IMR-90 (cell line): ENCODE measurements at regions not wholly inside any gene's neighbourhood (a gene's known extent, or its start where the extent isn't known, plus 50 kb on each side); places are given as distances from the start of the nearest gene placed in this dataset.

Experiments used
- ATAC-seq: fragments of 200-7000 bp; cut with Tn5 transposase; 2 replicates; pipeline ENCODE4 v1.9.1; 2020; ENCODE audit warnings: low read depth, mild to moderate bottlenecking, moderate library complexity
- BruUV-seq: library from RNA; stranded (reverse); fragments of 400-500 nt; replicated peaks from 2 replicates; lab custom pipeline; 2021; lab: Mats Ljungman, UMichigan
- CTCF ChIA-PET: fragments of 300-600 bp; formaldehyde crosslinking; extraction: SDS; loops from one replicate; lab custom pipeline; 2021; ENCODE audit warnings: antibody characterized with exemption; lab: Yijun Ruan, JAX
- POLR2A ChIA-PET: fragments of 300-600 bp; sonication (Branson Sonifier 250); formaldehyde crosslinking; loops from one replicate; lab custom pipeline; 2022; ENCODE audit warnings: antibody characterized with exemption; ENCODE audit not compliant: unreplicated experiment; lab: Charles Lee
- DNase-seq: peaks from one replicate; pipeline ENCODE4 v3.0.0; 2013
- H2AFZ ChIP-seq: replicated peaks from 2 replicates; pipeline ENCODE3; 2013; ENCODE audit warnings: low read length, mild to moderate bottlenecking; ENCODE audit not compliant: poor library complexity
- H2AK5ac ChIP-seq: 2 replicates; pipeline ENCODE4 v1.6.1; 2013; ENCODE audit warnings: low read depth, low read length, inconsistent platforms
- H2AK9ac ChIP-seq: replicated peaks from 2 replicates; pipeline ENCODE3; 2013; ENCODE audit warnings: mild to moderate bottlenecking, low read depth, low read length, moderate library complexity; ENCODE audit not compliant: poor library complexity
- H2BK120ac ChIP-seq: 2 replicates; pipeline ENCODE4 v1.6.1; 2013; ENCODE audit warnings: low read depth, low read length, inconsistent platforms
- H2BK15ac ChIP-seq: 3 replicates; pipeline ENCODE4 v1.6.1; 2013; ENCODE audit warnings: low read depth, low read length, inconsistent platforms
- H2BK20ac ChIP-seq: 2 replicates; pipeline ENCODE4 v1.6.1; 2013; ENCODE audit warnings: low read depth, mild to moderate bottlenecking, inconsistent platforms, low read length, moderate library complexity
- H2BK5ac ChIP-seq: 2 replicates; pipeline ENCODE4 v1.6.1; 2013; ENCODE audit warnings: mild to moderate bottlenecking, low read depth, low read length, inconsistent platforms; ENCODE audit not compliant: poor library complexity, severe bottlenecking
- H3K14ac ChIP-seq: replicated peaks from 2 replicates; pipeline ENCODE4 v1.6.1; 2013; ENCODE audit warnings: low read depth, low read length, inconsistent platforms
- H3K18ac ChIP-seq: 2 replicates; pipeline ENCODE4 v1.6.1; 2013; ENCODE audit warnings: low read depth, low read length, control low read depth
- H3K23ac ChIP-seq: 2 replicates; pipeline ENCODE4 v1.6.1; 2013; ENCODE audit warnings: low read depth, low read length, inconsistent platforms
- H3K27ac ChIP-seq: 2 replicates; pipeline ENCODE4 v1.5.1; 2013; ENCODE audit warnings: mild to moderate bottlenecking, control low read depth, low read length; ENCODE audit not compliant: insufficient read depth
- H3K27me3 ChIP-seq: 2 replicates; pipeline ENCODE4 v1.6.1; 2013; ENCODE audit warnings: low read length; ENCODE audit not compliant: control insufficient read depth, insufficient read depth
- H3K36me3 ChIP-seq: 2 replicates; pipeline ENCODE4 v1.6.1; 2013; ENCODE audit warnings: low read length, mixed read lengths; ENCODE audit not compliant: control insufficient read depth, insufficient read depth
- H3K4ac ChIP-seq: 2 replicates; pipeline ENCODE4 v1.6.1; 2013; ENCODE audit warnings: low read depth, low read length, inconsistent platforms
- H3K4me1 ChIP-seq: 2 replicates; pipeline ENCODE4 v1.6.1; 2013; ENCODE audit warnings: low read length, mixed read lengths; ENCODE audit not compliant: control insufficient read depth, insufficient read depth
- H3K4me2 ChIP-seq: 2 replicates; pipeline ENCODE4 v1.6.1; 2013; ENCODE audit warnings: low read depth, mild to moderate bottlenecking, control low read depth, low read length, moderate library complexity
- H3K4me3 ChIP-seq: 2 replicates; pipeline ENCODE4 v1.5.1; 2013; ENCODE audit warnings: low read depth, mild to moderate bottlenecking, control low read depth, low read length, moderate library complexity; ENCODE audit not compliant: insufficient read depth
- H3K56ac ChIP-seq: 2 replicates; pipeline ENCODE4 v1.6.1; 2013; ENCODE audit warnings: low read length, inconsistent platforms; ENCODE audit not compliant: insufficient read depth; ENCODE audit errors: extremely low read depth
- H3K79me1 ChIP-seq, 2 experiments: 2 replicates each; pipeline ENCODE4 v1.6.1; 2013; ENCODE audit warnings: low read length in 2 of 2, inconsistent platforms in 1 of 2, low read depth in 1 of 2
- H3K9ac ChIP-seq: 2 replicates; pipeline ENCODE4 v1.6.1; 2013; ENCODE audit warnings: low read depth, low read length, control low read depth
- H3K9me1 ChIP-seq: 2 replicates; pipeline ENCODE4 v1.6.1; 2013; ENCODE audit warnings: low read length, inconsistent platforms; ENCODE audit not compliant: insufficient read depth
- H3K9me3 ChIP-seq: 2 replicates; pipeline ENCODE4 v1.6.1; 2013; ENCODE audit warnings: low read length; ENCODE audit not compliant: control insufficient read depth, insufficient read depth
- H4K20me1 ChIP-seq: 2 replicates; pipeline ENCODE4 v1.6.1; 2013; ENCODE audit warnings: low read length, inconsistent platforms; ENCODE audit not compliant: insufficient read depth
- H4K5ac ChIP-seq: 2 replicates; pipeline ENCODE4 v1.6.1; 2013; ENCODE audit warnings: mild to moderate bottlenecking, low read depth, low read length, control low read depth
- H4K8ac ChIP-seq, 2 experiments: 2 replicates each; pipeline ENCODE4 v1.6.1; 2013; ENCODE audit warnings: low read depth in 2 of 2, low read length in 2 of 2, control low read depth in 1 of 2, inconsistent platforms in 1 of 2
- H4K91ac ChIP-seq: 2 replicates; pipeline ENCODE4 v1.6.1; 2013; ENCODE audit warnings: low read depth, low read length, inconsistent platforms; ENCODE audit not compliant: insufficient read depth
- BHLHE40 ChIP-seq: fragments of 150-350 bp; IDR thresholded peaks from 2 replicates; pipeline ENCODE4 v1.6.1; 2016; ENCODE audit warnings: mild to moderate bottlenecking, low read depth, low read length
- WGBS, 2 experiments: methylation state at CpG; one replicate each; pipeline versions ENCODE4 v1.1.5 to v1.1.7; 2013; ENCODE audit warnings: missing lambda C conversion rate in 2 of 2; ENCODE audit not compliant: insufficient read length in 1 of 2; ENCODE audit errors: extremely low coverage in 2 of 2; 5-methylcytosine and 5-hydroxymethylcytosine counted together
- dilution Hi-C: fragments of 300-500 bp; cut with HindIII; formaldehyde crosslinking; loops from one replicate; pipeline ENCODE4 v1.14.3; 2018; ENCODE audit warnings: low sequenced_read_pairs; ENCODE audit not compliant: unreplicated experiment
- in situ Hi-C: fragments of 300-500 bp; cut with MboI; formaldehyde crosslinking; loops from 3 replicates; pipeline ENCODE4 v1.14.3; 2019; ENCODE audit warnings: low sequenced_read_pairs, inconsistent platforms, mixed read lengths
- intact Hi-C: fragments of 100-400 bp; cut with micrococcal nuclease; formaldehyde crosslinking; loops from 2 replicates; pipeline ENCODE4 v1.10.0; 2022

DNA sequence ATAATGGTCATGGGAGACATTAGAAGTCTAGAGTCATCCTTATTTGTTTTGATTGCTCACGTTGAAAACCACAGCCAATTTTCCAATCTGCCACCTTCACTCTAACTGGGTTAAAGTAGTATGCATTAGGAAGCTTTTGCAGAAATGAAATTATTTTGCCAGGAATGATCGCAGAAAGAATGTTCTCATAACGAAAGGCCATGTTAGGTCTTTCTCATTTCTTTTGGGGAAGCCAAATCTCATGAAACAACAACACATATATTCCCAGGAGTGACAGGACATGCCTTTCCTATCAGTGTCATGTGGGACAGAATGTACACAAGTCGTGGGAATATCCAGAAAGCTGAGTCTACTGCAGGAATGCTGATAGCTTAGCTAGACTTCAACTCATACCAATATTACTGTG lies 386.3 kb downstream of the AASDHPPT start:
- in situ Hi-C loops = no loop called here
- no peak overlapping the region for H3K27ac ChIP-seq
- H3K4me3 ChIP-seq = no peak overlapping the region
- H4K20me1 ChIP-seq = no peaks in the 10 kb centered on the region
- no peak overlapping the region for H2BK5ac ChIP-seq
- peaks cover 13% of the 10 kb centered on the region for H3K4me1 ChIP-seq
- no peak overlapping the region for H2BK120ac ChIP-seq
- TF ChIP-seq BHLHE40 = no peak
- H2AK9ac ChIP-seq = no peak overlapping the region
- BruUV-seq = no TSS peak
- no peaks in the 10 kb centered on the region for H3K79me1 ChIP-seq
- no peak overlapping the region for H2BK20ac ChIP-seq
- ChIA-PET POLR2A (no interaction called here), CTCF (no interaction called here)
- H3K56ac ChIP-seq = no peak overlapping the region
- H4K8ac ChIP-seq = no peak overlapping the region
- no CpG with 5 or more reads among the region's 4 CpGs for WGBS, 2 experiments
- no peaks in the 10 kb centered on the region for H3K36me3 ChIP-seq
- intact Hi-C loops = loop anchor here (10.0 kb wide), 1 partner anchor 389 kb away; the partner anchor contains the start of genes AASDHPPT and KBTBD3
- H2AK5ac ChIP-seq = no peak overlapping the region
- dilution Hi-C loops = no loop called here
- no peak overlapping the region for H2BK15ac ChIP-seq
- peak; percentile 65 for DNase-seq
- no peak overlapping the region for H3K9ac ChIP-seq
- H3K18ac ChIP-seq = no peak overlapping the region; the same call in 1 of the 2 replicates
- no peak for ATAC-seq
- H3K9me1 ChIP-seq = no peaks in the 10 kb centered on the region
- H2AFZ ChIP-seq = no peak overlapping the region
- no peak overlapping the region for H4K5ac ChIP-seq
- peak overlapping the region; percentile 71; the same call in 1 of the 2 replicates for H3K4me2 ChIP-seq
- no peak overlapping the region for H3K14ac ChIP-seq
- H3K27me3 ChIP-seq = no peaks in the 10 kb centered on the region
- H3K9me3 ChIP-seq = no peaks in the 10 kb centered on the region
- H3K4ac ChIP-seq = no peak overlapping the region
- no peak overlapping the region for H3K23ac ChIP-seq
- H4K91ac ChIP-seq = no peak overlapping the region
